SK-N-SH treated with all-trans-retinoic acid at 6 μM for 48 hours (cell line): ENCODE measurements at regions not wholly inside any gene's neighbourhood (a gene's known extent, or its start where the extent isn't known, plus 50 kb on each side); places are given as distances from the start of the nearest gene placed in this dataset.

Experiments used
- ATAC-seq: fragments of 200-7000 bp; cut with Tn5 transposase; 3 replicates; pipeline ENCODE4 v1.9.1; 2020; ENCODE audit warnings: mild to moderate bottlenecking, moderate library complexity
- ARNTL ChIP-seq: fragments of 450-650 bp; formaldehyde crosslinking; IDR thresholded peaks from 2 replicates; pipeline ENCODE4 v1.5.0; 2020; ENCODE audit warnings: low read depth, mild to moderate bottlenecking, moderate library complexity, borderline replicate concordance
- BACH2 ChIP-seq: fragments of 250-450 bp; sonication (Bioruptor Pico); IDR thresholded peaks from 2 replicates; pipeline ENCODE4 v1.9.0; 2021; ENCODE audit warnings: mild to moderate bottlenecking, borderline replicate concordance
- ESRRG ChIP-seq: fragments of 250-450 bp; sonication (Bioruptor Pico); IDR thresholded peaks from 2 replicates; pipeline ENCODE4 v1.6.1; 2021; ENCODE audit warnings: mild to moderate bottlenecking
- GLIS3 ChIP-seq: fragments of 250-450 bp; sonication (Bioruptor Pico); IDR thresholded peaks from 2 replicates; pipeline ENCODE4 v1.5.0; 2020; ENCODE audit warnings: mild to moderate bottlenecking, moderate library complexity
- OSR1 ChIP-seq: fragments of 250-450 bp; sonication (Bioruptor Pico); IDR thresholded peaks from 2 replicates; pipeline ENCODE4 v1.8.0; 2022; ENCODE audit warnings: moderate library complexity, mild to moderate bottlenecking, inconsistent platforms
- PPARA ChIP-seq: fragments of 250-450 bp; sonication (Bioruptor Pico); IDR thresholded peaks from 2 replicates; pipeline ENCODE4 v1.5.0; 2020; ENCODE audit warnings: mild to moderate bottlenecking, borderline replicate concordance
- RARB ChIP-seq: fragments of 250-450 bp; sonication (Bioruptor Pico); IDR thresholded peaks from 2 replicates; pipeline ENCODE4 v1.8.0; 2021; ENCODE audit warnings: mild to moderate bottlenecking, moderate library complexity
- SNAI2 ChIP-seq: fragments of 250-450 bp; sonication (Bioruptor Pico); IDR thresholded peaks from 2 replicates; pipeline ENCODE4 v1.5.0; 2020; ENCODE audit warnings: mild to moderate bottlenecking, moderate library complexity
- TCF4 ChIP-seq: fragments of 250-450 bp; sonication (Bioruptor Pico); IDR thresholded peaks from 2 replicates; pipeline ENCODE4 v1.8.0; 2021; ENCODE audit warnings: mild to moderate bottlenecking, moderate library complexity, borderline replicate concordance
- TOX ChIP-seq: fragments of 250-450 bp; sonication (Bioruptor Pico); IDR thresholded peaks from 2 replicates; pipeline ENCODE4 v1.8.0; 2021; ENCODE audit warnings: mild to moderate bottlenecking, moderate library complexity, borderline replicate concordance
- ZC3H10 ChIP-seq: fragments of 250-450 bp; sonication (Bioruptor Pico); IDR thresholded peaks from 2 replicates; pipeline ENCODE4 v1.5.1; 2021; ENCODE audit warnings: mild to moderate bottlenecking, moderate library complexity
- ZFP30 ChIP-seq: fragments of 450-650 bp; formaldehyde crosslinking; IDR thresholded peaks from 2 replicates; pipeline ENCODE4 v1.5.0; 2022; ENCODE audit warnings: mild to moderate bottlenecking, moderate library complexity
- ZNF565 ChIP-seq: fragments of 450-650 bp; formaldehyde crosslinking; conservative IDR thresholded peaks from 2 replicates; pipeline ENCODE4 v1.5.0; 2020; ENCODE audit warnings: low read depth, mild to moderate bottlenecking, moderate library complexity
- ZNF70 ChIP-seq: fragments of 450-650 bp; formaldehyde crosslinking; IDR thresholded peaks from 2 replicates; pipeline ENCODE4 v1.5.0; 2020; ENCODE audit warnings: mild to moderate bottlenecking, moderate library complexity
- ZNF8 ChIP-seq: fragments of 450-650 bp; formaldehyde crosslinking; IDR thresholded peaks from 2 replicates; pipeline ENCODE4 v1.5.0; 2020; ENCODE audit warnings: mild to moderate bottlenecking, moderate library complexity
- TF ChIP-seq, protein P1 (sequence below): fragments of 250-450 bp; sonication (Bioruptor Pico); IDR thresholded peaks from 2 replicates; pipeline ENCODE4 v1.5.1; 2020; ENCODE audit warnings: low read depth, mild to moderate bottlenecking, moderate library complexity
- TF ChIP-seq, protein P2 (sequence below): fragments of 250-450 bp; sonication (Bioruptor Pico); IDR thresholded peaks from 2 replicates; pipeline ENCODE4 v1.5.0; 2020; ENCODE audit warnings: mild to moderate bottlenecking, moderate library complexity
- TF ChIP-seq, protein P3 (sequence below): fragments of 250-450 bp; sonication (Bioruptor Pico); IDR thresholded peaks from 2 replicates; pipeline ENCODE4 v1.5.1; 2021; ENCODE audit warnings: mild to moderate bottlenecking, moderate library complexity
- TF ChIP-seq, protein P4 (sequence below): fragments of 250-450 bp; sonication (Bioruptor Pico); IDR thresholded peaks from 2 replicates; pipeline ENCODE4 v1.8.0; 2020; ENCODE audit warnings: mild to moderate bottlenecking, moderate library complexity, borderline replicate concordance
- TF ChIP-seq, protein P5 (sequence below): fragments of 250-450 bp; sonication (Bioruptor Pico); IDR thresholded peaks from 2 replicates; pipeline ENCODE4 v1.8.0; 2021; ENCODE audit warnings: low read depth, mild to moderate bottlenecking, moderate library complexity, borderline replicate concordance

DNA sequence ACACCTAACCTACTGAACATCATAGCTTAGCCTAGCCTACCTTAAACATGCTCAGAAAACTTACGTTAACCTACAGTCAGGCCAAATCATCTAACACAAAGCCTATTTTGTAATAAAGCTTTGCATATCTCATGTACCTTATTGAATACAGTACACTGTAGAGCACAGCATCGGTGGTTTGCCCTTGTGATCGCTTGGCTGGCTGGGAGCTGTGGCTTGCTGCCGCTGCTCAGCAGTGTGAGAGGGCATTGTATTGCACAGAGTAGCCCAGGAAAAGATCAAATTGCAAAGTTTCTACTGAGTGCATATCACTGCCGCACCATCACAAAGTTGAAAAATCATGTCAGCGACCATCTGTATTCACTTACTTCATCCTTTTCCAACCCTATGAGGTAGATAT is 62.3 kb upstream of the NCK2 start:
- no peak for TF ChIP-seq ZFP30 (CRISPR knock-in tag)
- no peak for TF ChIP-seq ZC3H10
- no peak for TF ChIP-seq TCF4 (CRISPR knock-in tag)
- TF ChIP-seq RARB (CRISPR knock-in tag): no peak
- TF ChIP-seq, protein P1, sequence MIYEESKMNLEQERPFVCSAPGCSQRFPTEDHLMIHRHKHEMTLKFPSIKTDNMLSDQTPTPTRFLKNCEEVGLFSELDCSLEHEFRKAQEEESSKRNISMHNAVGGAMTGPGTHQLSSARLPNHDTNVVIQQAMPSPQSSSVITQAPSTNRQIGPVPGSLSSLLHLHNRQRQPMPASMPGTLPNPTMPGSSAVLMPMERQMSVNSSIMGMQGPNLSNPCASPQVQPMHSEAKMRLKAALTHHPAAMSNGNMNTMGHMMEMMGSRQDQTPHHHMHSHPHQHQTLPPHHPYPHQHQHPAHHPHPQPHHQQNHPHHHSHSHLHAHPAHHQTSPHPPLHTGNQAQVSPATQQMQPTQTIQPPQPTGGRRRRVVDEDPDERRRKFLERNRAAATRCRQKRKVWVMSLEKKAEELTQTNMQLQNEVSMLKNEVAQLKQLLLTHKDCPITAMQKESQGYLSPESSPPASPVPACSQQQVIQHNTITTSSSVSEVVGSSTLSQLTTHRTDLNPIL (CRISPR knock-in tag): no peak
- no peak for TF ChIP-seq ARNTL (CRISPR knock-in tag)
- TF ChIP-seq, all 23 proteins: peak for 0
- no peak for ATAC-seq

DNA sequence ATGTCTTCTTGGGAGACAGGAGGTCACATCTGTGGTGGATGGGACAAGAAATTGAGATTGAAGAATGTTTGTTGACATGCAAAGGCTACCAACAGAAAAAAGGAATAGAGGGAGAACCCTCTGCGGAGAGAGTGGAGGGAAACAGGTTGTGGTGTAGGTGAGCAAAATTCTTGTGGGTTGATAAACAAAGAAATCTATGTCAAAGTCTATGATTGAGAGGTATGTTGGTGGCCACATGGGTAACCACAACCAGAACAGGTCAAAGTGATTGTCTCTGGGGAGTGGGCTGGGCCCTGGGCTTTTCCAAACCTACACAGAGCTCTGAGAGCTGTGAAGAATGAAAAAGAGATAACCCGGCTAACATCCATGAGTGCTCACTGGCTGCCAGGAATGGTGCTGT is 62.8 kb upstream of the NCK2 start:
- no peak for TF ChIP-seq ZC3H10
- no peak for TF ChIP-seq BACH2
- TF ChIP-seq, protein P2, sequence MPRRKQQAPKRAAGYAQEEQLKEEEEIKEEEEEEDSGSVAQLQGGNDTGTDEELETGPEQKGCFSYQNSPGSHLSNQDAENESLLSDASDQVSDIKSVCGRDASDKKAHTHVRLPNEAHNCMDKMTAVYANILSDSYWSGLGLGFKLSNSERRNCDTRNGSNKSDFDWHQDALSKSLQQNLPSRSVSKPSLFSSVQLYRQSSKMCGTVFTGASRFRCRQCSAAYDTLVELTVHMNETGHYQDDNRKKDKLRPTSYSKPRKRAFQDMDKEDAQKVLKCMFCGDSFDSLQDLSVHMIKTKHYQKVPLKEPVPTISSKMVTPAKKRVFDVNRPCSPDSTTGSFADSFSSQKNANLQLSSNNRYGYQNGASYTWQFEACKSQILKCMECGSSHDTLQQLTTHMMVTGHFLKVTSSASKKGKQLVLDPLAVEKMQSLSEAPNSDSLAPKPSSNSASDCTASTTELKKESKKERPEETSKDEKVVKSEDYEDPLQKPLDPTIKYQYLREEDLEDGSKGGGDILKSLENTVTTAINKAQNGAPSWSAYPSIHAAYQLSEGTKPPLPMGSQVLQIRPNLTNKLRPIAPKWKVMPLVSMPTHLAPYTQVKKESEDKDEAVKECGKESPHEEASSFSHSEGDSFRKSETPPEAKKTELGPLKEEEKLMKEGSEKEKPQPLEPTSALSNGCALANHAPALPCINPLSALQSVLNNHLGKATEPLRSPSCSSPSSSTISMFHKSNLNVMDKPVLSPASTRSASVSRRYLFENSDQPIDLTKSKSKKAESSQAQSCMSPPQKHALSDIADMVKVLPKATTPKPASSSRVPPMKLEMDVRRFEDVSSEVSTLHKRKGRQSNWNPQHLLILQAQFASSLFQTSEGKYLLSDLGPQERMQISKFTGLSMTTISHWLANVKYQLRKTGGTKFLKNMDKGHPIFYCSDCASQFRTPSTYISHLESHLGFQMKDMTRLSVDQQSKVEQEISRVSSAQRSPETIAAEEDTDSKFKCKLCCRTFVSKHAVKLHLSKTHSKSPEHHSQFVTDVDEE (CRISPR knock-in tag): no peak
- no peak for TF ChIP-seq TCF4 (CRISPR knock-in tag)
- TF ChIP-seq ZNF70 (CRISPR knock-in tag): no peak
- TF ChIP-seq, protein P3, sequence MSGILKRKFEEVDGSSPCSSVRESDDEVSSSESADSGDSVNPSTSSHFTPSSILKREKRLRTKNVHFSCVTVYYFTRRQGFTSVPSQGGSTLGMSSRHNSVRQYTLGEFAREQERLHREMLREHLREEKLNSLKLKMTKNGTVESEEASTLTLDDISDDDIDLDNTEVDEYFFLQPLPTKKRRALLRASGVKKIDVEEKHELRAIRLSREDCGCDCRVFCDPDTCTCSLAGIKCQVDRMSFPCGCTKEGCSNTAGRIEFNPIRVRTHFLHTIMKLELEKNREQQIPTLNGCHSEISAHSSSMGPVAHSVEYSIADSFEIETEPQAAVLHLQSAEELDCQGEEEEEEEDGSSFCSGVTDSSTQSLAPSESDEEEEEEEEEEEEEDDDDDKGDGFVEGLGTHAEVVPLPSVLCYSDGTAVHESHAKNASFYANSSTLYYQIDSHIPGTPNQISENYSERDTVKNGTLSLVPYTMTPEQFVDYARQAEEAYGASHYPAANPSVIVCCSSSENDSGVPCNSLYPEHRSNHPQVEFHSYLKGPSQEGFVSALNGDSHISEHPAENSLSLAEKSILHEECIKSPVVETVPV (CRISPR knock-in tag): no peak
- no peak for TF ChIP-seq ARNTL (CRISPR knock-in tag)
- TF ChIP-seq PPARA (CRISPR knock-in tag): no peak
- no peak for TF ChIP-seq GLIS3 (CRISPR knock-in tag)
- no peak for TF ChIP-seq OSR1
- TF ChIP-seq, protein P4, sequence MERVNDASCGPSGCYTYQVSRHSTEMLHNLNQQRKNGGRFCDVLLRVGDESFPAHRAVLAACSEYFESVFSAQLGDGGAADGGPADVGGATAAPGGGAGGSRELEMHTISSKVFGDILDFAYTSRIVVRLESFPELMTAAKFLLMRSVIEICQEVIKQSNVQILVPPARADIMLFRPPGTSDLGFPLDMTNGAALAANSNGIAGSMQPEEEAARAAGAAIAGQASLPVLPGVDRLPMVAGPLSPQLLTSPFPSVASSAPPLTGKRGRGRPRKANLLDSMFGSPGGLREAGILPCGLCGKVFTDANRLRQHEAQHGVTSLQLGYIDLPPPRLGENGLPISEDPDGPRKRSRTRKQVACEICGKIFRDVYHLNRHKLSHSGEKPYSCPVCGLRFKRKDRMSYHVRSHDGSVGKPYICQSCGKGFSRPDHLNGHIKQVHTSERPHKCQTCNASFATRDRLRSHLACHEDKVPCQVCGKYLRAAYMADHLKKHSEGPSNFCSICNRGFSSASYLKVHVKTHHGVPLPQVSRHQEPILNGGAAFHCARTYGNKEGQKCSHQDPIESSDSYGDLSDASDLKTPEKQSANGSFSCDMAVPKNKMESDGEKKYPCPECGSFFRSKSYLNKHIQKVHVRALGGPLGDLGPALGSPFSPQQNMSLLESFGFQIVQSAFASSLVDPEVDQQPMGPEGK (CRISPR knock-in tag): no peak
- TF ChIP-seq ZFP30 (CRISPR knock-in tag): no peak
- TF ChIP-seq ZNF8: no peak
- TF ChIP-seq, protein P1 (CRISPR knock-in tag): no peak
- TF ChIP-seq SNAI2 (CRISPR knock-in tag): no peak
- no peak for TF ChIP-seq ZNF565
- TF ChIP-seq TOX (CRISPR knock-in tag): no peak
- no peak for TF ChIP-seq ESRRG (CRISPR knock-in tag)
- TF ChIP-seq, protein P5, sequence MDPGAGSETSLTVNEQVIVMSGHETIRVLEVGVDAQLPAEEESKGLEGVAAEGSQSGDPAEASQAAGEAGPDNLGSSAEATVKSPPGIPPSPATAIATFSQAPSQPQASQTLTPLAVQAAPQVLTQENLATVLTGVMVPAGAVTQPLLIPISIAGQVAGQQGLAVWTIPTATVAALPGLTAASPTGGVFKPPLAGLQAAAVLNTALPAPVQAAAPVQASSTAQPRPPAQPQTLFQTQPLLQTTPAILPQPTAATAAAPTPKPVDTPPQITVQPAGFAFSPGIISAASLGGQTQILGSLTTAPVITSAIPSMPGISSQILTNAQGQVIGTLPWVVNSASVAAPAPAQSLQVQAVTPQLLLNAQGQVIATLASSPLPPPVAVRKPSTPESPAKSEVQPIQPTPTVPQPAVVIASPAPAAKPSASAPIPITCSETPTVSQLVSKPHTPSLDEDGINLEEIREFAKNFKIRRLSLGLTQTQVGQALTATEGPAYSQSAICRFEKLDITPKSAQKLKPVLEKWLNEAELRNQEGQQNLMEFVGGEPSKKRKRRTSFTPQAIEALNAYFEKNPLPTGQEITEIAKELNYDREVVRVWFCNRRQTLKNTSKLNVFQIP (CRISPR knock-in tag): no peak
- no peak for ATAC-seq

DNA sequence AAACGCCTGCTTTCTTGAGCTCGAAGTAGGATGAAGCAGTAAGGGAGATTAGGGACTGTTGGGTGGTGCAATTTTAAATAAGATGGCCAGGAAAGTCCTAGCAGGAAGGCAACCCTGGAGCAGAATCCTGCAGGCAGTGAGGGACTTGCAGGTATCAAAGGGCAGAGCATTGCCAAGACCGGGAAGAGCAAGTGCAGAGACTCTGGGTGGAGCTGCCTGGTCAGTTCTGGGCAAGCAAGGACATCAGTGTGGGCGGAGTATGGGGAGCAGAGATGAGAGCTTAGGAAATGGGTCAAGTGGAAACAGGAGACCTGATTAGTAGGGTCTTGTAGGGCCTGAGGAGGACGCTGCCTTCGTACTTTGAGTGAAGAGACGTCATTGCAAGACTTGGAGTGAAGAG is 64.4 kb upstream of the NCK2 start:
- no peak for ATAC-seq
- TF ChIP-seq, protein P3 (CRISPR knock-in tag): no peak
- no peak for TF ChIP-seq TCF4 (CRISPR knock-in tag)
- TF ChIP-seq ZFP30 (CRISPR knock-in tag): no peak
- no peak for TF ChIP-seq GLIS3 (CRISPR knock-in tag)
- TF ChIP-seq, protein P2 (CRISPR knock-in tag): no peak
- no peak for TF ChIP-seq PPARA (CRISPR knock-in tag)
- TF ChIP-seq, protein P4 (CRISPR knock-in tag): no peak
- no peak for TF ChIP-seq RARB (CRISPR knock-in tag)
